ENCODE measurements at regions not wholly inside any gene's neighbourhood (a gene's known extent, or its start where the extent isn't known, plus 50 kb on each side); places are given as distances from the start of the nearest gene placed in this dataset.

GRCh38 chr1:30607723-30608122 is 115.7 kb downstream of the MATN1 start:
- DNase-seq = no peak

GRCh38 chr1:30606166-30606565 is 117.2 kb downstream of the MATN1 start:
- no peak for DNase-seq

- DNase-seq = no peak
Measured at GRCh38 chr1:30605441-30605920, 117.9 kb downstream of the MATN1 start.

GRCh38 chr1:30604801-30605440 is 118.5 kb downstream of the MATN1 start:
- DNase-seq = no peak

- DNase-seq = no peak
Measured at GRCh38 chr1:30603081-30603858, 120.1 kb downstream of the MATN1 start.

- no peak for DNase-seq
Measured at GRCh38 chr1:30601316-30602085, 121.9 kb downstream of the MATN1 start.

GRCh38 chr1:30600706-30601105 is 122.7 kb downstream of the MATN1 start:
- DNase-seq = no peak

- no peak for DNase-seq
Measured at GRCh38 chr1:30600258-30600657, 123.1 kb downstream of the MATN1 start.

GRCh38 chr1:30599721-30600120 is 123.7 kb downstream of the MATN1 start:
- no peak for DNase-seq

GRCh38 chr1:30598571-30599114 is 124.7 kb downstream of the MATN1 start:
- DNase-seq = no peak

- no peak for DNase-seq
Measured at GRCh38 chr1:30597711-30598110, 125.7 kb downstream of the MATN1 start.

GRCh38 chr1:30596891-30597290 is 126.5 kb downstream of the MATN1 start:
- no peak for DNase-seq

- no peak for DNase-seq
Measured at GRCh38 chr1:30596470-30596869, 126.9 kb downstream of the MATN1 start.

GRCh38 chr1:30589083-30589482 is 134.3 kb downstream of the MATN1 start:
- no peak for DNase-seq

GRCh38 chr1:30588311-30589073 is 134.9 kb downstream of the MATN1 start:
- no peak for DNase-seq

- DNase-seq = no peak
Measured at GRCh38 chr1:30586671-30587070, 136.7 kb downstream of the MATN1 start.

- DNase-seq = no peak
Measured at GRCh38 chr1:30579580-30579979, 143.8 kb downstream of the MATN1 start.

- DNase-seq = no peak
Measured at GRCh38 chr1:30575066-30575465, 148.3 kb downstream of the MATN1 start.

- DNase-seq = no peak
Measured at GRCh38 chr1:30572192-30572591, 151.2 kb downstream of the MATN1 start.

- DNase-seq = no peak
Measured at GRCh38 chr1:30571380-30571779, 152.0 kb downstream of the MATN1 start.

GRCh38 chr1:30569384-30569783 is 154.0 kb downstream of the MATN1 start:
- no peak for DNase-seq

GRCh38 chr1:30562559-30562958 is 160.8 kb downstream of the MATN1 start:
- DNase-seq = no peak

Measured in inflammatory macrophage (primary cell).